ENCODE measurements at regions not wholly inside any gene's neighbourhood (a gene's known extent, or its start where the extent isn't known, plus 50 kb on each side); places are given as distances from the start of the nearest gene placed in this dataset.

DNA sequence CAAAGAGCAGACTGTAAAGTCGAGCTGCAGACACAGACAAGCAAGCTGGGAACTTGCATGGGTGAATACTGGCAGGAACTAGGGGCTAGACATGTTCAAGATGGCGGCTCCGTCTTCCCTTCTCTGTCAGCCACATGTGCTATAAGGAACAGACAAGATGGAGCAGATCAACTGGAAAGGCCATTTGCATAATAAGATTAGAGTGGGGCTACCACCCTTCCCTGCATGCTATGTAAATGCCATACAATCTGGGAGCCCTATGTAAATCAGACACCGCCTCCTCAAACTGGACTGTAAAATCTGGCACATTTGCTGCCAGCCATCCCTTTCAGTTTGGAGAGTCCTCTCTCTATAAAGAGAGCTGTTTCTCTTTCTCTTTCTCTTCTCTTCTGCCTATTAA lies 640.1 kb upstream of the CDH8 start:
- H3K4me1 ChIP-seq = no peaks in the 10 kb centered on the region
- DNase-seq = no peak
- TF ChIP-seq POLR2A (IDR thresholded peaks at IDR 0.05) = no peak
- TF ChIP-seq, protein P1, sequence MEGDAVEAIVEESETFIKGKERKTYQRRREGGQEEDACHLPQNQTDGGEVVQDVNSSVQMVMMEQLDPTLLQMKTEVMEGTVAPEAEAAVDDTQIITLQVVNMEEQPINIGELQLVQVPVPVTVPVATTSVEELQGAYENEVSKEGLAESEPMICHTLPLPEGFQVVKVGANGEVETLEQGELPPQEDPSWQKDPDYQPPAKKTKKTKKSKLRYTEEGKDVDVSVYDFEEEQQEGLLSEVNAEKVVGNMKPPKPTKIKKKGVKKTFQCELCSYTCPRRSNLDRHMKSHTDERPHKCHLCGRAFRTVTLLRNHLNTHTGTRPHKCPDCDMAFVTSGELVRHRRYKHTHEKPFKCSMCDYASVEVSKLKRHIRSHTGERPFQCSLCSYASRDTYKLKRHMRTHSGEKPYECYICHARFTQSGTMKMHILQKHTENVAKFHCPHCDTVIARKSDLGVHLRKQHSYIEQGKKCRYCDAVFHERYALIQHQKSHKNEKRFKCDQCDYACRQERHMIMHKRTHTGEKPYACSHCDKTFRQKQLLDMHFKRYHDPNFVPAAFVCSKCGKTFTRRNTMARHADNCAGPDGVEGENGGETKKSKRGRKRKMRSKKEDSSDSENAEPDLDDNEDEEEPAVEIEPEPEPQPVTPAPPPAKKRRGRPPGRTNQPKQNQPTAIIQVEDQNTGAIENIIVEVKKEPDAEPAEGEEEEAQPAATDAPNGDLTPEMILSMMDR (IDR thresholded peaks at IDR 0.05) = no peak
- H3K9me3 ChIP-seq = peaks cover 0 to 19% (median 0%) of the 10 kb centered on the region in 4 donors
- H3K27ac ChIP-seq = no peak overlapping the region
- no peaks in the 10 kb centered on the region for H3K27me3 ChIP-seq
- no peaks in the 10 kb centered on the region for H3K36me3 ChIP-seq
- no peak overlapping the region for H3K4me3 ChIP-seq

DNA sequence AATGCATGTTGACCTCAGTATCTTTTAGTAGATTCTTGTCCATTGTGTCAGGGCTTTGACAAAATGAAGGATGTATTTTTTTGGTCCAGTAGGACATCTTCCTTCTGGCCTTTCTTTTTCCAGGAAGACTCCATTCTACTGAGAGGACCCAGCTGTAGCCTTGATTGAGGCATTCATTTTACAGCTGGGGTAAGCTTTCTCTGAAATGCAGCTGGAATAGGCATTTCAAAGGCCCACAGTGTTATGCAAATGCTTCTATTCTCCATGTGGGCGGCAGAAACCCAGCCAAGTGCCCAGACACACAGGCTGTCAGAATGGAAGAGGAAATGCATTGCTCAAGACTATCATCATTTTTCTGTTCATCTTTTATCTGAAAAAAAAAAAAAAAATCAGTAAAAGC lies 629.0 kb upstream of the CDH8 start:
- no peaks in the 10 kb centered on the region for H3K9me3 ChIP-seq
- H3K27ac ChIP-seq = no peak overlapping the region
- no peaks in the 10 kb centered on the region for H3K27me3 ChIP-seq
- H3K4me3 ChIP-seq = no peak overlapping the region
- no peaks in the 10 kb centered on the region for H3K36me3 ChIP-seq
- DNase-seq = no peak
- TF ChIP-seq POLR2A (IDR thresholded peaks at IDR 0.05) = no peak
- TF ChIP-seq, protein P1 (IDR thresholded peaks at IDR 0.05) = no peak
- no peaks in the 10 kb centered on the region for H3K4me1 ChIP-seq

DNA sequence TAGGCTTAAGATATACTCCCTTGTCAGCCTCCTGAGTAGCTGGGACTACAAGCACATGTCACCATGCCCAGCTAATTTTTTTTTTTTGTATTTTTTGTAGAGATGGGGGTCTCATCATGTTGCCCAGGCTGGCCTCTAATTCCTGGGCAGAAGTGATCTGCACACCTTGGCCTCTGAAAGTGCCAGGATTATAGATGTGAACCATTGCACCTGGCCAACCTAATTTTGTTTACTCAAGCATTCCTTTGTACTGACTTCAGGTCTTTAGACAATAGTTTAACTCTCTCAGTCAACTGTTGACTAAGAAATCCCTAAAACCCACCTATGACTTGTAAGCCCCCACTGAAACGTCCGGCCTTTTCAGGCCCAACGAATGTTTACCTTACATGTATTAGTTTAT lies 628.3 kb upstream of the CDH8 start:
- Histone ChIP-seq H3K27ac (no peak overlapping the region), H3K4me3 (no peak overlapping the region), H3K9me3 (peaks cover 0 to 2% (median 0%) of the 10 kb centered on the region in 4 donors), H3K36me3 (no peaks in the 10 kb centered on the region), H3K27me3 (no peaks in the 10 kb centered on the region), H3K4me1 (no peaks in the 10 kb centered on the region)
- TF ChIP-seq, protein P1 (IDR thresholded peaks at IDR 0.05) = no peak
- no peak for TF ChIP-seq POLR2A (IDR thresholded peaks at IDR 0.05)
- DNase-seq = no peak

DNA sequence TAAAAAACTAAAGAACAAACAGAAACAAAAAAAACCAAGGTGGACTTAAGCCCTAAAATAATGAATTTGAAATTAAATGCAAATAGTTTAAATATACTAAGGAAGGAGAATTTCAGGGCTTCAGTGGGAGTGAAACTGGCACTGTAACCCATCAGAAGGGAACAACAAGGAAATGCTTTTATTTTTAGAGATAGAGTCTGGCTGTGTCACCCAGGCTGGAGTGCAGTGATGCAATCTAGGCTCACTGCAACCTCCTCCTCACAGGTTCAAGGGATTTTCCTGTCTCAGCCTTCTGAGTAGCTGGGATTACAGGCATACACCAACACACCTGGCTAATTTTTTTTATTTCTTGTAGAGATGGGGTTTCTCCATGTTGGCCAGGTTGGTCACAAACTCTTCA lies 625.2 kb upstream of the CDH8 start:
- no peaks in the 10 kb centered on the region for H3K27me3 ChIP-seq
- TF ChIP-seq, protein P1 (IDR thresholded peaks at IDR 0.05) = no peak
- TF ChIP-seq POLR2A (IDR thresholded peaks at IDR 0.05) = no peak
- H3K36me3 ChIP-seq = no peaks in the 10 kb centered on the region
- DNase-seq = no peak
- H3K4me1 ChIP-seq = no peaks in the 10 kb centered on the region
- no peak overlapping the region for H3K4me3 ChIP-seq
- H3K9me3 ChIP-seq = peaks cover 0 to 4% (median 0%) of the 10 kb centered on the region in 4 donors
- no peak overlapping the region for H3K27ac ChIP-seq

DNA sequence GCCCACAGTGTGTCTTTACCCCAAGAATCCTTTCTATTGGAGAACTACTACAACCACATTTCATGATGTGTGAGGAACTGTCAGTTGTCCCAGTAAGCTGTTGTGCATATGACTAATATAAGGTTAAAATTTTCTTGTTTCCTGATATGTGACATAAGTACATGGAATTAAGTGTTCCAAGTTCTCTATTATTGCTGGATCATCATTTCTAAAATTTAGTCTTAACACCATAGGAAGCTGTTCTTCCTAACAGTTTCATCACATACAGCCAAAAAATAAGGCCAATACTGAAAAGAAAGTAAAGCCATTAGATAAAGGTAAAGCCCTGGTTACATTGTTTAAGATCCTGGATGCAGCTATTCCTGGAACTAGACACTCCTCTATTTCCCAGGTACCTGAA lies 620.9 kb upstream of the CDH8 start:
- Histone ChIP-seq H3K4me1 (no peaks in the 10 kb centered on the region), H3K9me3 (peaks cover 0 to 4% (median 0%) of the 10 kb centered on the region in 4 donors), H3K36me3 (no peaks in the 10 kb centered on the region), H3K27me3 (no peaks in the 10 kb centered on the region), H3K27ac (no peak overlapping the region), H3K4me3 (no peak overlapping the region)
- TF ChIP-seq POLR2A (IDR thresholded peaks at IDR 0.05) = no peak
- TF ChIP-seq, protein P1 (IDR thresholded peaks at IDR 0.05) = no peak
- DNase-seq = no peak
